Left colon (tissue), 2 donors: ENCODE measurements at regions not wholly inside any gene's neighbourhood (a gene's known extent, or its start where the extent isn't known, plus 50 kb on each side); places are given as distances from the start of the nearest gene placed in this dataset.

ENCODE experiments used
- ATAC-seq: fragments of 200-7000 bp; cut with Tn5 transposase; one replicate; pipeline ENCODE4 v1.9.1; 2020; ENCODE audit warnings: mild to moderate bottlenecking, moderate library complexity
- DNase-seq, 2 donors: peaks; one replicate each; pipeline ENCODE4 v3.0.0-alpha.2; 2020
- intact Hi-C, 2 donors: fragments of 100-400 bp; cut with DNase I in 1 of 2; cut with micrococcal nuclease in 1 of 2; formaldehyde crosslinking; loops; one replicate each; pipeline versions ENCODE4 v1.11.2 to v1.14.0; 2022; cut with DNase I, micrococcal nuclease
- donor health status: DM: no; HTN: no; CAD: no.
- donor health status: DM: yes; HTN: yes; CAD: no.

- ATAC-seq, result no peak
- intact Hi-C loops, result loop anchor here in 1 of 2 donors (10.0 kb wide), 1 partner anchor 129 kb away; no protein-coding TSS in a partner anchor
- DNase-seq, result no peak
These were observed 78.8 kb upstream of the RND3 start for GRCh38 chr2:150566289-150566688.

GRCh38 chr2:150561076-150561475 is 73.6 kb upstream of the RND3 start:
- no peak for ATAC-seq
- intact Hi-C loops, result loop anchor here in 1 of 2 donors (10.0 kb wide), 1 partner anchor 134 kb away; no protein-coding TSS in a partner anchor
- DNase-seq, result no peak

- ATAC-seq, result no peak
- intact Hi-C loops, result no loop called here
These were observed 69.6 kb upstream of the RND3 start for GRCh38 chr2:150557020-150557600.

GRCh38 chr2:150555611-150556356 is 68.3 kb upstream of the RND3 start:
- DNase-seq (no peak), ATAC-seq (no peak)
- intact Hi-C loops, result no loop called here

More at GRCh38 chr2:150557020-150557600, 69.6 kb upstream of the RND3 start:
- no peak for DNase-seq

- no peak for ATAC-seq
- no peak for DNase-seq
- intact Hi-C loops, result no loop called here
These were observed 66.6 kb upstream of the RND3 start for GRCh38 chr2:150554046-150554445.

GRCh38 chr2:150552041-150552820 is 64.8 kb upstream of the RND3 start:
- ATAC-seq (no peak), DNase-seq (no peak)
- intact Hi-C loops, result no loop called here

GRCh38 chr2:150549381-150549780 is 61.9 kb upstream of the RND3 start:
- intact Hi-C loops, result no loop called here
- DNase-seq (no peak), ATAC-seq (no peak)

- ATAC-seq, result no peak
- no peak for DNase-seq
- intact Hi-C loops, result no loop called here
These were observed 61.1 kb upstream of the RND3 start for GRCh38 chr2:150548527-150548926.

- no peak for DNase-seq
- no peak for ATAC-seq
- intact Hi-C loops, result no loop called here
These were observed 58.4 kb upstream of the RND3 start for GRCh38 chr2:150545916-150546315.

GRCh38 chr2:150544731-150545130 is 57.3 kb upstream of the RND3 start:
- intact Hi-C loops, result no loop called here
- DNase-seq (no peak), ATAC-seq (no peak)

- intact Hi-C loops, result no loop called here
- ATAC-seq, result no peak
These were observed 55.2 kb upstream of the RND3 start for GRCh38 chr2:150542692-150543091.

GRCh38 chr2:150542172-150542571 is 54.7 kb upstream of the RND3 start:
- ATAC-seq (no peak), DNase-seq (no peak)
- intact Hi-C loops, result no loop called here

More at GRCh38 chr2:150542692-150543091, 55.2 kb upstream of the RND3 start:
- DNase-seq, result no peak

- ATAC-seq (no peak), DNase-seq (no peak)
- intact Hi-C loops, result no loop called here
These were observed 51.3 kb upstream of the RND3 start for GRCh38 chr2:150538651-150539201.
